H9 (cell line): ENCODE measurements at regions not wholly inside any gene's neighbourhood (a gene's known extent, or its start where the extent isn't known, plus 50 kb on each side); places are given as distances from the start of the nearest gene placed in this dataset.

Source experiments
- DNase-seq: peaks from one replicate; pipeline ENCODE4 v3.0.0-alpha.2; 2017
- H2AFZ ChIP-seq: one replicate; pipeline ENCODE4 v1.6.1; 2013; ENCODE audit warnings: mild to moderate bottlenecking, low read length, control low read depth, moderate library complexity
- H2AK5ac ChIP-seq: 2 replicates; pipeline ENCODE4 v1.6.1; 2013; ENCODE audit warnings: low read length, control low read depth, mixed read lengths; ENCODE audit not compliant: insufficient read length
- H2BK120ac ChIP-seq: one replicate; pipeline ENCODE4 v1.6.1; 2013; ENCODE audit warnings: low read depth, mild to moderate bottlenecking, low read length, control low read depth, inconsistent platforms; ENCODE audit not compliant: poor library complexity, severe bottlenecking
- H2BK12ac ChIP-seq: 2 replicates; pipeline ENCODE4 v1.6.1; 2013; ENCODE audit warnings: low read length, control low read depth, mixed read lengths, low read depth; ENCODE audit not compliant: insufficient read length
- H2BK15ac ChIP-seq: 2 replicates; pipeline ENCODE4 v1.6.1; 2013; ENCODE audit warnings: low read depth, low read length, control low read depth
- H2BK20ac ChIP-seq: one replicate; pipeline ENCODE4 v1.6.1; 2013; ENCODE audit warnings: low read depth, mild to moderate bottlenecking, low read length, control low read depth, inconsistent platforms; ENCODE audit not compliant: poor library complexity, severe bottlenecking
- H2BK5ac ChIP-seq: 2 replicates; pipeline ENCODE4 v1.6.1; 2013; ENCODE audit warnings: low read length, control low read depth, mixed read lengths; ENCODE audit not compliant: insufficient read length
- H3K14ac ChIP-seq: 2 replicates; pipeline ENCODE4 v1.6.1; 2013; ENCODE audit warnings: low read length, control low read depth; ENCODE audit not compliant: insufficient read depth
- H3K18ac ChIP-seq: 2 replicates; pipeline ENCODE4 v1.6.1; 2013; ENCODE audit warnings: low read depth, mild to moderate bottlenecking, mixed read lengths, low read length, control low read depth; ENCODE audit not compliant: insufficient read length
- H3K23ac ChIP-seq: 2 replicates; pipeline ENCODE4 v1.6.1; 2013; ENCODE audit warnings: low read length, control low read depth, mixed read lengths, low read depth; ENCODE audit not compliant: insufficient read length
- H3K23me2 ChIP-seq: 2 replicates; pipeline ENCODE4 v1.6.1; 2013; ENCODE audit warnings: low read depth, mild to moderate bottlenecking, mixed read lengths, low read length, control low read depth; ENCODE audit not compliant: insufficient read length, poor library complexity, severe bottlenecking
- H3K27ac ChIP-seq: 2 replicates; pipeline ENCODE4 v1.5.1; 2013; ENCODE audit warnings: low read length, control low read depth, mixed read lengths, low read depth; ENCODE audit not compliant: insufficient read length
- H3K27me3 ChIP-seq: 2 replicates; pipeline ENCODE4 v1.6.1; 2013; ENCODE audit warnings: low read length, control low read depth, inconsistent platforms; ENCODE audit not compliant: insufficient read depth
- H3K4ac ChIP-seq: 2 replicates; pipeline ENCODE4 v1.6.1; 2013; ENCODE audit warnings: low read depth, mild to moderate bottlenecking, control low read depth, inconsistent platforms, low read length, moderate library complexity
- H3K4me1 ChIP-seq: 2 replicates; pipeline ENCODE4 v1.6.1; 2013; ENCODE audit warnings: low read length, control low read depth, inconsistent platforms; ENCODE audit not compliant: insufficient read depth
- H3K4me2 ChIP-seq: 2 replicates; pipeline ENCODE4 v1.6.1; 2013; ENCODE audit warnings: low read length, control low read depth, mixed read lengths; ENCODE audit not compliant: insufficient read length, insufficient read depth
- H3K56ac ChIP-seq: 2 replicates; pipeline ENCODE4 v1.6.1; 2013; ENCODE audit warnings: low read depth, mild to moderate bottlenecking, mixed read lengths, low read length, control low read depth; ENCODE audit not compliant: insufficient read length
- H3K79me1 ChIP-seq: 2 replicates; pipeline ENCODE4 v1.6.1; 2013; ENCODE audit warnings: low read depth, mild to moderate bottlenecking, moderate library complexity, low read length, control low read depth, inconsistent platforms; ENCODE audit not compliant: insufficient read depth, poor library complexity, severe bottlenecking
- H3K79me2 ChIP-seq: 2 replicates; pipeline ENCODE4 v1.6.1; 2013; ENCODE audit warnings: low read length, control low read depth, inconsistent platforms; ENCODE audit not compliant: insufficient read depth
- H3K9ac ChIP-seq: 2 replicates; pipeline ENCODE4 v1.6.1; 2013; ENCODE audit warnings: low read length, control low read depth, mixed read lengths; ENCODE audit not compliant: insufficient read length; ENCODE audit errors: extremely low read depth
- H3K9me3 ChIP-seq: one replicate; pipeline ENCODE4 v1.6.1; 2013; ENCODE audit warnings: low read depth, low read length, inconsistent platforms; ENCODE audit not compliant: control insufficient read depth
- H3T11ph ChIP-seq: one replicate; pipeline ENCODE4 v1.6.1; 2013; ENCODE audit warnings: mild to moderate bottlenecking, low read length, control low read depth, inconsistent platforms
- H4K20me1 ChIP-seq: one replicate; pipeline ENCODE4 v1.6.1; 2013; ENCODE audit not compliant: control insufficient read depth, insufficient read length, insufficient read depth
- H4K5ac ChIP-seq: 2 replicates; pipeline ENCODE4 v1.6.1; 2013; ENCODE audit warnings: low read depth, mild to moderate bottlenecking, mixed read lengths, low read length, control low read depth; ENCODE audit not compliant: insufficient read length
- H4K8ac ChIP-seq: replicated peaks from 2 replicates; pipeline ENCODE4 v1.6.1; 2013; ENCODE audit warnings: low read length, control low read depth, mixed read lengths, low read depth; ENCODE audit not compliant: insufficient read length
- H4K91ac ChIP-seq: 2 replicates; pipeline ENCODE4 v1.6.1; 2013; ENCODE audit warnings: low read depth, mild to moderate bottlenecking, moderate library complexity, mixed read lengths, low read length, control low read depth; ENCODE audit not compliant: insufficient read length
- H3K27ac Mint-ChIP-seq, 3 experiments: 2 replicates in 2 of 3; 3 replicates in 1 of 3; pipeline ENCODE4 v1.8.0; 2020 to 2021; ENCODE audit warnings: mixed read lengths in 3 of 3, mild to moderate bottlenecking in 1 of 3, moderate library complexity in 1 of 3
- H3K27me3 Mint-ChIP-seq: 2 replicates; pipeline ENCODE4 v1.8.0; 2021; ENCODE audit warnings: low read depth, mild to moderate bottlenecking, moderate library complexity, mixed read lengths
- H3K36me3 Mint-ChIP-seq, 3 experiments: 2 replicates in 2 of 3; 3 replicates in 1 of 3; pipeline ENCODE4 v1.8.0; 2020 to 2021; ENCODE audit warnings: low read depth in 3 of 3, mixed read lengths in 3 of 3; ENCODE audit not compliant: insufficient read depth in 1 of 3
- H3K4me1 Mint-ChIP-seq, 2 experiments: 2 replicates each; pipeline ENCODE4 v1.8.0; 2020; ENCODE audit warnings: mixed read lengths in 2 of 2
- H3K4me3 Mint-ChIP-seq, 2 experiments: 2 replicates in 1 of 2; 3 replicates in 1 of 2; pipeline ENCODE4 v1.8.0; 2020 to 2021; ENCODE audit warnings: mild to moderate bottlenecking in 2 of 2, mixed read lengths in 2 of 2, moderate library complexity in 1 of 2
- H3K9me3 Mint-ChIP-seq, 2 experiments: 2 replicates in 1 of 2; 3 replicates in 1 of 2; pipeline ENCODE4 v1.8.0; 2020; ENCODE audit warnings: mild to moderate bottlenecking in 2 of 2, mixed read lengths in 2 of 2, moderate library complexity in 1 of 2
- CTCF ChIP-seq: fragments of 200-600 bp; sonication (generic); conservative IDR thresholded peaks from 3 replicates; pipeline ENCODE4 v1.8.0; 2021; ENCODE audit warnings: antibody characterized with exemption, mild to moderate bottlenecking
- WGBS: extraction: QIAGEN DNeasy Blood & Tissue Kit; methylation state at CpG from one replicate; pipeline ENCODE4 v1.1.7; 2013; ENCODE audit warnings: missing lambda C conversion rate, low lambda C conversion rate, mixed read lengths; ENCODE audit not compliant: insufficient read length; ENCODE audit errors: extremely low coverage; 5-methylcytosine and 5-hydroxymethylcytosine counted together

- Histone ChIP-seq H2AFZ (no peak overlapping the region), H3K4me2 (no peak overlapping the region), H2BK15ac (no peak overlapping the region), H4K20me1 (no peaks in the 10 kb centered on the region), H3K79me2 (no peaks in the 10 kb centered on the region), H3K18ac (no peak overlapping the region), H3K14ac (no peak overlapping the region), H3K4ac (no peak overlapping the region), H2AK5ac (no peak overlapping the region), H2BK20ac (no peak overlapping the region), H4K5ac (no peak overlapping the region), H3K9ac (no peak overlapping the region), H3K27ac (no peak overlapping the region), H3K27me3 (no peaks in the 10 kb centered on the region), H2BK120ac (no peak overlapping the region), H3T11ph (no peak overlapping the region), H3K9me3 (no peaks in the 10 kb centered on the region), H4K91ac (no peak overlapping the region), H3K4me1 (no peaks in the 10 kb centered on the region), H2BK12ac (no peak overlapping the region), H2BK5ac (no peak overlapping the region), H3K23me2 (no peaks in the 10 kb centered on the region), H4K8ac (no peak overlapping the region), H3K79me1 (no peaks in the 10 kb centered on the region), H3K23ac (no peak overlapping the region), H3K56ac (no peak overlapping the region)
- Mint-ChIP-seq H3K9me3 (peaks cover under 1 to 5% of the 10 kb centered on the region in 2 experiments; a peak in 4 of 5 replicates), H3K4me3 (no peak overlapping the region), H3K27me3 (no peaks in the 10 kb centered on the region), H3K36me3 (no peaks in the 10 kb centered on the region; a peak in 1 of 7 replicates), H3K4me1 (peaks cover 0 to 3% of the 10 kb centered on the region in 2 experiments; a peak in 1 of 4 replicates), H3K27ac (no peak overlapping the region; a peak in 1 of 7 replicates)
- WGBS = no CpG with 5 or more reads among the region's 6 CpGs
- no peak for DNase-seq
- TF ChIP-seq CTCF = no peak
These were observed 219.5 kb downstream of the KLHL28 start for GRCh38 chr14:44742202-44742601.
